ENCODE measurements at regions not wholly inside any gene's neighbourhood (a gene's known extent, or its start where the extent isn't known, plus 50 kb on each side); places are given as distances from the start of the nearest gene placed in this dataset.
A peak's percentile ranks its signal among the peaks of the same experiment; 100 is the strongest.
"Not testable (repeated sequence)": the region's sequence is repeated elsewhere in the genome, so short reads cannot be mapped to it uniquely, and the experiment has no call there.

DNA sequence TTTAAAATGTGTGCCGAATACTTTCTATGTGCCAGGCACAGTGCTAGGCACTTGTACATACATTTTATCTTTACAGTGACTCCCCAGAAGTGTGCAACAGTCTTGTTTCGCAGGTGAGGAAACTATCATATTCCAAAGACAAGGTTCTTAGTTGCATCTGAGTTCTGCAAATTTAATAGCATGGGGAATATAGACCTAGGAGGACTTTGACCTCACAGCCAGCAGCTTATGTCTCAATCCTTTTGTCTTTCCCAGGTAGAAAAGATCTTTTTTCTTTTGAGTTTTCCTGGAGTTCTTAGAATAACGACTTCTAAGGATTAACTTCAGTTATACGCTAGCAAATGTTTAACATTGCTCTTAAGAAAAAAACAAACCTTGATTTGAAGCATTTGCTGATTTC lies 482.8 kb upstream of the ZMIZ1 start:
- no peak for DNase-seq (ENCODE audit: low read depth)

DNA sequence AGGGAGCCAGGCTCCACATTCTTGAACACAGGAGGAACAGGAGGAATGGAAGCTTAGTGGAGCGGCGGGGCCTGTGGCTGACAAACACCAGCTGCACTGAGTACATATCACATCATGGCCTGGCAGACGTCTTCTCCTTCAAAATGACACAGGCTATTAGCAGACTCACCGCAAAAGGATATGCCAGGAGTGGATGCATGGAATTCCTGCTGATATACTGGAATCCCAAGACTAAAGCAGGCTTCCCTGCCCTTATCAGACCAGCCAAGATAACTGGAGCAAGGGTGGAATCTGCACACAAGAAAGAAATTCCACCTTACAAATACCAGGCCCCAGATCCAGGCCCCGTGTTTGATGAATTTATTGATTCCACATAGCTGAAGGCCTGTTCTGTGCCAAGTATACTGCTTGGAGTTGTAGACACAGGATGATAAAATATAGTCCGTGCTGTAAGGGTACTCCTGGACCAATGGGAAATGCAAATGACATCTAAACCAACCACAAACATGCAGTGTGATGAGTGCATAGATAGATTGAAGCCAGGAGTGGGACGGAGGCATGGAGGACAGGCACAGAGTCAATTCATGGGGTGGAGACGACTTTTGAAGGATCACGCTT lies 480.5 kb upstream of the ZMIZ1 start:
- peak; percentile 6 for DNase-seq (ENCODE audit: low read depth)

DNA sequence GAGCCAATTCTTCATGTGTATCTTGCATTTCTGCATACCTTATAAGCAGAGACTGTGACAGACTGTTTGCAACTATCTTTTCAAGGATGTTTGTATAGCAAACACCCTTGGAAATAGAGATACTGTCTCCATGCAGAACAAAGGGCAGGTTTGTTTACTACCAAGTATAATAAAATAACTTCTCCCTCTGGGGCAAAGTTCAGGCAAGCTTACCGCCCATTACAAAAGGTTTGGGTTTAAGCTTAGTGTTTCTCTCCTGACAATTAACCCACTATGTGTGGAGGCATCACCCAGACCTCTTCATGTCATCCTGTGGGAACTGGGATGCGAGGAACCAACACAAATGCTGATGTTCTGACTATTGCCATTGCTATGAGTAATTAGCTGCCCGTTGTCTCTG lies 479.1 kb upstream of the ZMIZ1 start:
- DNase-seq (ENCODE audit: low read depth) = no peak

DNA sequence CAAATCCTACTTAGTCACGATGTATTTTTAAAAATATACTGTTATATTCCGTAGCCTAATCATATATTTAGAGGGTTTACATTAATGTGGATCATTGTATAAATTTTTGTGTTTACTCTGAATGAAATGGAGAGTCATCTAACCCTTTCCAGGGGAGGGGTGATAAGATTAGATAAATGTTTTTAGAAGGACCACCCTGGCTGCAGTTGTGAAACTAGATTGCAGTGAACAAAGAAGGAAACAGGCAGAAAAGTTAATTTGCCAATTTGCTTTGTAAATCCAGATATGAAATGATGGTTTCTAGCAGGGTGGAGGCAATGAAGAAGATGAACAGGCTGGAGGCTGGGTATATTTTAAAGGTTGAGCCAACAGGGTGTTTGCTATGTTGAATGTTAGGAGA lies 477.7 kb upstream of the ZMIZ1 start:
- DNase-seq (ENCODE audit: low read depth) = no peak

DNA sequence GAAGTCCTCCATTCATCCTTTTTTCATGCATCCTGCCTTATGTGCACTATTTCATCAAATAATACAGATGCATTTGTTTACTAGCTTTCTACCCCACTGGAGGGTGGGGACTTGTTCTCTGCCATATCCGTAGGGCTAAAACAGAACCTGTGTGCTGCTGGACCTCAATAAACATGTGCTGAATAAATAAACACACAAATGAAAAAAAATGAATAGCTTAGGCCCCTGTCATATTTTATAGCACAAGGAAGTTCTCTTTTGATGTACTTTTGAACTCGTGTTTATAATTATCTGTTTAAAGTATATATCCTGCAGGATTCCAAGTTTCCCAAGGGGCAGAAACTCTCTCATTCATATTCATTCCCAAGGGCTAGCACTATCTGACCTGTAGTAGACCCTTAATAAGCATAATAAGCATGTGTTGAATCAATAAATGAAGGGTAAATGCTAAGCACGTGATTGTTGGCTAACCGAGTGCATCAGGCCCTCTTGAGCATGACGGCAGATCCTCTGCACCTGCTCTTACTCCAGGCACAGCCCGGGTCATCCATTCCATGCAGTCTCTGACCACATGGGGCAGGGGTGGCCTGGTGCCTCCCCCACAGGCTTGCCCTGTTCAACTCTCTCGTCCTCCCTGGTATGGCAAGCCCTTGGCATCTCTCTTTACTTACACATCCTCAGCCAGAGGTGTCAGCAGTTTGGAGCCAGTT lies 474.1 kb upstream of the ZMIZ1 start:
- DNase-seq (ENCODE audit: low read depth) = no peak

DNA sequence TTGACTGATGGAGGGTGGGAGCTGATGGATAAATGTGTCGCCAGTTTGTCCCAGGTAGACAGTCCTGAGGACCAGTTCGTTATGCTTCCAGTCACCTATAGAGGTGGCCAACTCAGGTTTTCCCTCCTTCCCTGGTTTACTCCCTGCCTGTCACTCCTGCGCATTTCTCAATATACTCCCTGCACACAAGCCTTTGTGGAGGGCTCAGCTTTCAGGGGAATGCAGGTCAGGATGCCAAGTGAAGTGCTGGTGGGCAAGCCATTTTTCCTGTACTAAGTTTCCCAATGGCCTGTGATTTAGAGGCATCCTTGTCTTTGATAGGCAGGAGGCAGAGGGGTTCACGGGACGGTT lies 473.5 kb upstream of the ZMIZ1 start:
- DNase-seq (ENCODE audit: low read depth) = no peak

DNA sequence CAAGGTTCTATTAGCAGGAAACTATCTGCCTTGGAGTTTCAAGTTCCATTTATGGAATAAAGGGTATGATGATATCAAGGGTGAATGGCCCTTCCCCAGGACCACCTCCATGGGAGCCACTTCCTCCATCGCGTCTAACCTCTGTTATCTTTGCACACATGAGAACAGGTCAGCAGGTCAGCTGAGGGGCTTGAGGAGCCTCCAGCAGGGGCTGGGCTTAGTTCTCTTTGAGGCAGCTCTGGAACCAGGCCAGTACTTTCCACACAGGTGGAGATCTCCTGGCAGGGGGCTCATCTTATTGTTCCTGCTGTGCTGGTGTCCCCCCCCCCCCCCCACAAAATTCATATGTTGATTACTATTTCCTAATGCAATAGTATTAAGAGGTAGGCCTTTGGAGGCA lies 472.2 kb upstream of the ZMIZ1 start:
- no peak for DNase-seq (ENCODE audit: low read depth)

DNA sequence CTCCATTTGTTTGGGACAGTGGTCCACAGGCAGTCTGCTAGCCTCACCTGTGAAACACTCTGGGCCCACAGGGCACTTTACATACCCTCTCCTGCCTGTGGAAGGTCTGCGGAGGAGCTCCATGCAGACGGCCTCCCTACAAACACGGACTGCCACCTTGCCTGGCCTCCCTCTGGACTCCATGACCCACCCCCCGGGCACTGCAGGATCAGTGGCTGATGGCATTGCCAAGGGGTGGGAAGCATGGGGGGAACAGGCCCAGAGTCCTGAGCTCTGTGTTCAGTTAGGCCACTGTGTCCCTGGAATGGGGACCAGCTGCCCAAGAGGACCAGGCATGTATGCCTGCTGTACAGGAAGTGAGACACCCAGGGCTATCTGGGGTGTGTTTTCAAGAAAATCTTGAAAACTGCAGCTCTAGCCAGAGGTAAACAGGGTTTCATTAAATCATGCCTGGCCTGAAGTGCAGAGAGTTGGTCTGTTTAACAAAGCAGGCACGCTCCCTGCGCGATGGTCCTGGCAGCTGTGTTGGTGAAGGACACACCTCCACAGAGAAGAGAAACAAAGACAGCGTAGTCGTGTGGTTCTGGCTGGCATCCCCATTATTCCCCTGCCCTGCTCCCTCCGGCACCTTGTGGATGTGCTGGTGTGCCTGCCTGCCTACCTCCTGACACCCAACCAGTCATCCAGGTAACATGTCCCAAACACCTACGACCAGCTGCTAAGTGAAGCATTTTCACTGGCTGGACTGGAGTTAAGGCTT lies 470.8 kb upstream of the ZMIZ1 start:
- no peak for DNase-seq (ENCODE audit: low read depth)

DNA sequence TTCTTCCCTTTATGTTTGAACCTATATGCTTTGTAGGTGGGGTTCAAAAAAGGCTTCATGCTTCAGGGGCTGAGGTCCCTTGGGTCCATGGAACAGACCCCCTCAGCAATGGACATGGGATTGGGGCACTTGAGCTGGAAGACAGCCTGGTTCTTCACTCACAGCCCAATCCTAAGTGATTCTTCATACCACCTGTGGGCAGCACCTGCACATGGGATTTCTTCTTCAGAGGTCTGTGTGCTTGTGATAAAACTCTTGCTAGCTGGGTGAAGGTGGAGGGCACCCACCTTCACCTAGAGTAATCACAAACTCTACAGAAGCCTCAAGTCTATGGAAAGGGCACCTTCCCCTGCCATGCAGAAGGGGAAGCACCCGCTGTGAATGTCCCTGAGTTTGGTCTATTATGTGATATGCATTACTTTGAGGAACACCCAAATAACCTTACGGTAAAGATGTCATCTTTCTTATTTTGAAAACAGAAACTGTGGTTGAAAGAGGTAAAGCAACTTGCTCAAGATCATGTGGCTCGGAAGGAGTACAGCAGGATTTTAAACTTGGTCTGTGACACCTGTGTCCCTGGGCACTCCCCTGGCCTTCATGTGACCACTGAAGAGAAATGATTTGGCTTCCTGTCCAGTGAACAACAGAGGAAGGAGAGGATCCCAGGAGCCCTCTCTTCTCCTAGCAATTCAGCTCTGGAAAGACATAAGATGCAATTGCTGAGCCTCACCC lies 469.5 kb upstream of the ZMIZ1 start:
- no peak for DNase-seq (ENCODE audit: low read depth)

DNA sequence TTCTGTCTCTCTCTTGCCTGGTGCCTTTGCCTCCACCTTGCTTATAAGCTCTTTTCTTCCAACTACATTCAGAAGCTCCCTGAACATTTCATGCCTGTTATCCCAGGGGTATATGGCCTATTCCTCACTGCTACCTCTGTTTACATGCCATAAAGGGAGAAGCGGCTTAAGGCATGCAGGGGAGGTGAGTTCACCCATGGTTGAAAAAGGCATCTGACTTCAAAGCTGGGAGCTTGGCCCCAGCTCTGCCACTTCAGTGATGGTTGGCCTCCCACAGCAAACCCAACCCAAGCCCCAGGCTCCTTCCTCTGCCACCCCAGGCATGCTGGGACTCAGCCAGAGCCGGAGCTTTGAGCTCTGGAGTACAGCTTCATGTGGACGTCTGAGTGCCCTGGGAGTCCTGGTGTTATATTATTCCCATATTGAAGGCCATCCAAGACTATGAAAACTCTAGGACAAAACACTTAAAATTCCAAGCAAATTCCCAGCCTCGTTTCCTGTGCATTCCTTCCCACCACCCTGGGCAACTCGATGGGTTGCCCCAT lies 468.6 kb upstream of the ZMIZ1 start:
- DNase-seq (ENCODE audit: low read depth) = no peak

DNA sequence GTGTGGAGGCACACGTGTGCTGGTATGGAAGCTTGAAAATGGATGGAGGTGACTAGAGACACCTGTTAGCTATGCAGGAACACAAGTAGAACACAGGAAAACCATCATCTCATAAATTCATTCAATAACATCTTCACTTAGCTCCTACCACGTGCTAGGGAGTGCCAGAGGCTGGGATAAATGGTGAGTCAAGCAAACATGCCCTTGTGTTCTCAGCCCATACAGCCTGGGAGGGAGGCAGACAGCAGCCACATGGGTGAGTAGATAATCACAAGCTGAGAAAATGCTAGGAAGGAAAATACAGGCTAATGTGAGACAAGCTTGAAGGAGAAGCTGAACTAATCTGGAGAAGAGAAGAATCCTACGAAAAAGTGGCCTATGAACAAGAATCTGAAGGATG lies 468.0 kb upstream of the ZMIZ1 start:
- peak; percentile 17 for DNase-seq (ENCODE audit: low read depth)

DNA sequence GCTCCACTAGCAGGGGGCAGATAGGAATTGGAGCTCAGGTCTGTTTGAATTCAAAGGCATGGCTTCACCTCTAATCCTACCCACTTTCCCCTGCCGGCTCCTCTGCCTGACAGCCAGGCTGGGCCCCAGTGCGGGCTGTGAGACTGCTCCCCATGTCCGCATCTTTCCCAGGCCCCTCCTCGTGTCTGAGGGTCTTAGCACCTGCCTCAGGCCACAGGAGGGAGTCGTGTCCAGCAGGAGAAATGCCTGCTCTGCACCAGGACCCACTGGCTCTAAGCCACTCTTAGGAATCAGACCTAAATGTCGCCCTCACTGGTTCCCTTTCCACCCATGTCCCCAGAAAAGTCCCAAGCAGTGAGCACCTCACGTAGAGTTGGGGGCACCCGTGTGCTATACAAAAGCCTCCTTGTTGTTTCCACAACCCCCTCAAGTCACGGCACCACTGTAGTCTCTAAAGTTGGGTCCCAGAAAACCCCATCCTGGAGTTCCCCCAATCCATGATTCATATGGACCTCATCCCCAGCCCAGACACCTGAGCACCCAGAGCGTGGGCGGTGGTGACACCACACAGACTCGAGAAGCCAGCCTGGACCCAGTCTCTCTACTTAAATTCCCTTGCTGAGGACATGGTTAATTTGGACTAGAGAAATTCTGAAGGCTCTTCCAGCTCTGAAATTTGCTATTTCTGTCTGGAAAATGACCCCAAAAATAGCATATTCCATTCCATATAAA lies 466.4 kb upstream of the ZMIZ1 start:
- peak; percentile 46 for DNase-seq (ENCODE audit: low read depth)

DNA sequence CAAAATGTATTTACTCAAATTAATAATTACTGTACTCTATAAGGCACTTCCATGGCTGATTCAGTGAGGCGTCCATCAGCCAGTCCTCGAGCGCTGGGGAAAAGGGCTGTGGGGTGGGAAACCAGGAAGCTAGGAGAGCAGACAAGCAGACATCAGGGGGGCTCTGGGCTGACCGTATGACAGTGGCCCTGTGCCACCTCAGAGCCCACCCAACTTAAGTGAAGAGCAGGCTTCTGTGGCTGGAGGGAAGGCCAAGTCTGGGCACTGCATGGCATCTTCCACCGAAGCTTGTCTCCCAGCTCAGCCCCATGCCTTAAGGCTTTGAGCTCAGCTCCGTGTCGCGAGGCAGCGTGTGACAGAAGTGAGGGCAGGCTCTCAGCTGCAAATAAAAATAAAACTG lies 464.5 kb upstream of the ZMIZ1 start:
- DNase-seq (ENCODE audit: low read depth) = no peak

DNA sequence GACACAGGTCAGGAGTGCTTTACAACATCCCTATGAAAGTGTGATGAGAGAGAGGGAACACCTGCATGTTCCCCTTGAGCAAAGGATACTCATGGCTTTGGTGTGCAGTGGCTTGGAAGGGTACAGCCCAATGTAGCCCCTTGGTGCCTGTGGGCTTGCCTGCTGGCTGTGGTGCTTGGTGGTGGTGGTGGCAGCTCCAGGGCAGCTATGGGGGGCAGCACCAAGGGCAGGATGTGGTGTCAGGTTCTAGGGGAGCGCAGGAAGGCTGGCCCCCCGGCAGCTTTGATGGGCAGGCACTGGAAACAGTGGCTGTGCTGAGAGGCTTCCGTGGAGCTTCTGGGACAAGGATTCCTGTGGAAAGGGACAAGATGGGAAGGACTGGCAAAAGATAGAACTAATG lies 464.0 kb upstream of the ZMIZ1 start:
- DNase-seq (ENCODE audit: low read depth) = no peak

DNA sequence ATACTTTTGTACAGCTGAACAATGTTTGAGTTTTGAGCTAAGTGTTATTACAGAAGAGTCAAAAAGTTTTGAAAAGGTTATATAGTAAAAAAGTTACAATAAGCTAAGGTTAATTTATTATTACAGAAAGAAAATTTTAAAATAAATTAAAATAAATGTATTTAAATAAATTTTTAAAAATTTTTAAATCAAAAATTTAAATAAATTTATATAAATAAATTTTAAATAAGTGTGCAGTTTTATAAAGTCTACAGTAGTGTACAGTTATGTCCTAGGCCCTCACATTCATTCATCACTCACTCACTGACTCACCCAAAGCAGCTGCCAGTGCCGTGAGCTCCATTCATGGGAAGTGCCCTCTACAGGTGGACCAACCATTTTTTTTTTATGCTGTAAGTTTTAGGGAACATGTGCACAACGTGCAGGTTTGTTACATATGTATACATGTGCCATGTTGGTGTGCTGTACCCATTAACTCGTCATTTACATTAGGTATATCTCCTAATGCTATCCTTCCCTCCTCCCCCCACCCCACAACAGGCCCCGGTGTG lies 462.9 kb upstream of the ZMIZ1 start:
- DNase-seq (ENCODE audit: low read depth) = peak; percentile 59

DNA sequence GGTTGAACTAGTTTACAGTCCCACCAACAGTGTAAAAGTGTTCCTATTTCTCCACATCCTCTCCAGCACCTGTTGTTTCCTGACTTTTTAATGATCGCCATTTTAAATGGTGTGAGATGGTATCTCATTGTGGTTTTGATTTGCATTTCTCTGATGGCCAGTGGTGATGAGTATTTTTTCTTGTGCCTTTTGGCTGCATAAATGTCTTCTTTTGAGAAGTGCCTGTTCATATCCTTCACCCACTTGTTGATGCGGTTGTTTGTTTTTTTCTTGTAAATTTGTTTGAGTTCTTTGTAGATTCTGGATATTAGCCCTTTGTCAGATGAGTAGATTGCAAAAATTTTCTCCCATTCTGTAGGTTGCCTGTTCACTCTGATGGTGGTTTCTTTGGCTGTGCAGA lies 462.0 kb upstream of the ZMIZ1 start:
- DNase-seq (ENCODE audit: low read depth) = not testable (repeated sequence)

DNA sequence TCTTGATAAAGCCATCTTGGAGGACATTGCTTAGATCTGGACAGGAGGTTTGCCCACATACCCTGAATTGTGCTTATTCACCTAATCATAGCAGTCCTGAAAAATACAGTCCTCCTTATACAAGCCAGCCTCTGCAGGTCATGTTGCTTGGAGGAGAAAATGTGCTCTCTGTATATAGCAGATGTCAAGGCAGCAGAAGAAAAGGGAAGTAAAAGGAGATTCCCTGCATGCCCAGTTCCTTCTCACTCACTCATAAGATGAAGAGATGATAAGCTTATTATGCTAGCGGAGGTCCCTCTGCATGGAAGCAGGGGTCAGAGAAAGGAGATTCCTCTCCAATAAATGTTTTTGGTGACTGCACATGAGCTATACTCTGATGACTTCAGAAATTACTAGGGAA lies 458.8 kb upstream of the ZMIZ1 start:
- no peak for DNase-seq (ENCODE audit: low read depth)

DNA sequence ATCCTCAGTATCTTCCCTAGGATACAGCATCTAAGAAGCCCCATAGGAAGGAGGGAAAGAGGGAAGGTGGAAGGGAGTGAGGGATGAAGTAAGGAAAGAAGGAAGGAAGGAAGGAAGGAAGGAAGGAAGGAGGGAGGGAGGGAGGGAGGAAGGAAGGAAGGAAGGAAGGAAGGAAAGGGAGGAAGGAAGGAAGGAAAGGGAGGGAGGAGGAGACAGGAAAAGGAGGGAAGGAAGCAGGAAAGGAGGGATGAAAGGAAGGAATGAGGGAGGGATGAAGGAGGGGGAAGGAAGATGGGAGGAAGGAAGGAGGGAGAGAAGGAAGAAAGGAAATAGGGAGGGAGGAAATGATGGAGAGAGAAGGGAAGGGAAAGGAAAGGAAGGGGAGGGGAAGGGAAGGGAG lies 455.6 kb upstream of the ZMIZ1 start:
- DNase-seq (ENCODE audit: low read depth) = no peak

DNA sequence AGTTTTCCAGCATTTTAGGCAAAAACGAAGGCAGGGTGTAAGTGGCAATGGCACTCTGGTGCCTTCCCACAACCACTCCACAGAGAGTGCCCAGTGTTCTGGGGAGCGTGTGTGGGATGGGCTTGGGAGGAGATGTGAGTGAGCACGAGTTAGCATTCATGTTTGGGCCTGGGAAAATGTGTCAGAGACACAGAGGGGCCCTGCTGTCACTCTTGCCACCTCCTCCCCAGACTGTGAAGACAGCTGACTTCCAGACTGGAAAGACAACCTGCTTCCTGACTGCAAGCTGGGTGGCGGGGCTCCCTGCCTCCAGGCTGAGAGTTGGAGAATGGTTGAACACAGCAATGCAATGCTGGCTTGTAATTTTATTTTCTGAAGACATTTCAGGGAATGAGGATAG lies 454.5 kb upstream of the ZMIZ1 start:
- no peak for DNase-seq (ENCODE audit: low read depth)

DNA sequence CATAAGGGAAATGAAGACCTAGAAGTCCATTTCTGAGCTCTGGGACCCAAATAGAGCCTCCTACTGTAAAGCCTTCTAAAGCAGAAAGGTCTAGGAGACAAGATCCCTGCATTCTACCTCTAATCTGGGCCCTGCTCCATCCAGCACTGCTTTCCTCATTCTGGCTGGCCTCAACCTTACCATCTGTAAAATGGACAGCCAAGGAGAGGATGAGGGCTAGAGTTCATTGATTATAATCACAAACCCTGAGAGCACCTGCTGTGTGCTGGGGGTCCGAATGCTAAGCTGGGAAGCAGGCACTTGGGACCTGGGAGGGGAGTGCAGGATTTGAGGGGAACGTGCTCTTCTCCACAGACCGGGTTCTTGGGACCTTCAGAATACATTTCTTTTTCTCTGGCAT lies 454.0 kb upstream of the ZMIZ1 start:
- no peak for DNase-seq (ENCODE audit: low read depth)

DNA sequence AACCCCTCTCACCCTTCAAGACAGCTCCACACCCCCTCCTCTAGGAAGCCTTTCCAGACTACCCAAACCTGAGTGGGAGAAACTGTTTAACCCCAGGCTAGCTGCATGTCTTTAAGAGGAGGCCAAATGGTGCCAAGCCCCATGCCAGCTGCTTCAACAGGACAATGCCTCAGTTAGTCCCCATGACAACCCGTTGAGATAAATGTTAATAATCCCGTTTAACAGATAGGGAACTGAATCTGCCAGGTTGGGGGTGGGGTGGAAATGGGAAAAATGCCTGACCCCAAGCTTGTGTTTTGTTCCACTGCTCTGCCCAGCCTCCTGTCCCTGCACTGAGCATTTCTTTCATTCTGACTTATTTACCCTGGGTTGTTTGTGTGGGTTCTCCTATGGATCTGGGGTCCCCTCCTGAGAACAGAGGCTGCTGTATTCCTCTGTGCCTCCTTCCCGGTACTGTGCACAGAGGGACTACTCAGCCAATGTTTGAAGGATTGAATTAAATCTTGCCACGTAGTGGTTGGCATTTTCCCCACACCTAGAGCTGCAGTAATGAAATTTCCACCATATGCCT lies 452.6 kb upstream of the ZMIZ1 start:
- no peak for DNase-seq (ENCODE audit: low read depth)

Data from Daoy (cell line).